NT2/D1 (cell line): ENCODE measurements at regions not wholly inside any gene's neighbourhood (a gene's known extent, or its start where the extent isn't known, plus 50 kb on each side); places are given as distances from the start of the nearest gene placed in this dataset.

Source experiments
- SUZ12 ChIP-seq: IDR thresholded peaks from 2 replicates; pipeline ENCODE4 v1.6.1; 2011; ENCODE audit not compliant: insufficient read length, insufficient read depth; ENCODE audit errors: extremely low read depth
- YY1 ChIP-seq: IDR thresholded peaks from 2 replicates; pipeline ENCODE4 v1.6.1; 2011; ENCODE audit not compliant: insufficient read length, insufficient read depth
- ZNF274 ChIP-seq: IDR thresholded peaks from 2 replicates; pipeline ENCODE4 v1.6.1; 2011; ENCODE audit warnings: mild to moderate bottlenecking, low read depth, low read length

- TF ChIP-seq YY1 (no peak), ZNF274 (no peak), SUZ12 (no peak)
Observed at GRCh38 chr10:53650794-53651193, 878.2 kb upstream of the MBL2 start.
